B cell (primary cell): ENCODE measurements at regions not wholly inside any gene's neighbourhood (a gene's known extent, or its start where the extent isn't known, plus 50 kb on each side); places are given as distances from the start of the nearest gene placed in this dataset.

ENCODE experiments used
- EZH2 ChIP-seq: IDR thresholded peaks from 2 replicates; pipeline ENCODE4 v1.6.1; 2012; ENCODE audit warnings: borderline replicate concordance, low read depth, mild to moderate bottlenecking, moderate library complexity, low read length; ENCODE audit not compliant: insufficient read depth, poor library complexity, severe bottlenecking
- TF ChIP-seq, protein P1 (sequence below): fragments of 200-600 bp; IDR thresholded peaks from one replicate; pipeline ENCODE4 v1.8.0; 2022; ENCODE audit warnings: antibody characterized with exemption, mild to moderate bottlenecking

DNA sequence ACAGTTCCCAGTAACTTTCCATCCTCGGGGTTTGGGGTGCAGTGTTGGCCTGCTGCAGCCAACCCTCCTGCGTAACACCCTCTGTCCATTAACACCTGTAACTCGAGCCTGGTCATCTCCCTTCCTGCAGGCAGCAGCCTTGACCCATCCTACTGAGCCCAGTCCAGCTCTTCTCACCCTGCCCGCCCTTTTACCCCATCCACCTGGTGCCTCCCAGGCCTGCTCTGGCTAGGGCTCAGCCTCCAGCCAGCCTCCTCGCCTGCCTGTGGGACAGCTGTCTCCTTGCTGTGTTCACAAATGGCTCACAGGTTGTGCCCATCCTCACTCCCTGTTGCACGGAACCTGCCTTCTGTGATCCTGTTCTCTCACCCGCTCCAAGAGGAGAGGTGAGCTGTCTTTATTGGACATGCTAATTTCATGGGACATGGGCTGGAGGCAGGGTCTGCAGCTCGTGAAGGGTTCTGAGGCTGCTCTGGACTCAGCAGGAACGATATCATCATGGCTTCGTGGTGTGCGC, 277.2 kb upstream of the TCERG1L start:
- TF ChIP-seq, protein P1, sequence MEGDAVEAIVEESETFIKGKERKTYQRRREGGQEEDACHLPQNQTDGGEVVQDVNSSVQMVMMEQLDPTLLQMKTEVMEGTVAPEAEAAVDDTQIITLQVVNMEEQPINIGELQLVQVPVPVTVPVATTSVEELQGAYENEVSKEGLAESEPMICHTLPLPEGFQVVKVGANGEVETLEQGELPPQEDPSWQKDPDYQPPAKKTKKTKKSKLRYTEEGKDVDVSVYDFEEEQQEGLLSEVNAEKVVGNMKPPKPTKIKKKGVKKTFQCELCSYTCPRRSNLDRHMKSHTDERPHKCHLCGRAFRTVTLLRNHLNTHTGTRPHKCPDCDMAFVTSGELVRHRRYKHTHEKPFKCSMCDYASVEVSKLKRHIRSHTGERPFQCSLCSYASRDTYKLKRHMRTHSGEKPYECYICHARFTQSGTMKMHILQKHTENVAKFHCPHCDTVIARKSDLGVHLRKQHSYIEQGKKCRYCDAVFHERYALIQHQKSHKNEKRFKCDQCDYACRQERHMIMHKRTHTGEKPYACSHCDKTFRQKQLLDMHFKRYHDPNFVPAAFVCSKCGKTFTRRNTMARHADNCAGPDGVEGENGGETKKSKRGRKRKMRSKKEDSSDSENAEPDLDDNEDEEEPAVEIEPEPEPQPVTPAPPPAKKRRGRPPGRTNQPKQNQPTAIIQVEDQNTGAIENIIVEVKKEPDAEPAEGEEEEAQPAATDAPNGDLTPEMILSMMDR = no peak
- no peak for TF ChIP-seq EZH2
